T-helper 2 cell treated with Interferon-gamma antibody and Interleukin-4, amounts not matched to agents 100 ng/mL and 5 ng/mL, for 36 hours (primary cell): ENCODE measurements at regions not wholly inside any gene's neighbourhood (a gene's known extent, or its start where the extent isn't known, plus 50 kb on each side); places are given as distances from the start of the nearest gene placed in this dataset.

Source experiments
- intact Hi-C: fragments of 100-400 bp; cut with micrococcal nuclease; formaldehyde crosslinking; loops from one replicate; pipeline ENCODE4 v1.15.1; 2023

DNA sequence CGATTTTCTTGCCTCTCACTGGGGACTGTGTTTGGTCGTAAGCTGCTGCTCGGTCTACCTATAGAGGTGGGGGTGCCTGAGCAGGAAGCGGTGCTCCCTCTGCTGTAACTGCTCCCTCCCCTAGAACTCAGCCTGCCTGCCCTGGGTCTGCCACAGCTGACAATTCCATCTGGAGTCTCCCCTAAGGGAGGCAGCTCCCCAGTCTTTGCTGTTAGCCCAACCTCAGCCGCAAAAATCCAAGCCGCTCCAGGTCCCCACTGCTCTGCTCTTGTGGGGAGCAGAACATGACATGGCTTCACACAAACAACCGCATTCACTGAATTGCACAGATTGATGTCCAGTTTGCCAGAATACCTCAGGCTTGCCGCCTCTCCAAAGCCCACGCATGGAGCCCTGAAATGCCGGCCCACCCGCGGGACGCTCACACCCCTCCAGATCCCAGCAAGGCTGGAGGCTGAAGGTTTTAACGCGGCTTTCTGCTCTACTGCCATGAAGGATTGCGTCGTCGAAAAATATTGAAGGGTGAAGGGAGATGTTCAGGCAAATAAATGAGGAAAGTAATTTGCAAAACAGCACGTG lies 221.5 kb upstream of the FOXF1 start:
- intact Hi-C loops, result no loop called here

GRCh38 chr16:86289304-86289703 lies 221.0 kb upstream of the FOXF1 start:
- intact Hi-C loops, result no loop called here

- intact Hi-C loops, result no loop called here
Observed at GRCh38 chr16:86289907-86290306, 220.4 kb upstream of the FOXF1 start.

- intact Hi-C loops, result no loop called here
Observed at GRCh38 chr16:86291491-86291890, 218.8 kb upstream of the FOXF1 start.

DNA sequence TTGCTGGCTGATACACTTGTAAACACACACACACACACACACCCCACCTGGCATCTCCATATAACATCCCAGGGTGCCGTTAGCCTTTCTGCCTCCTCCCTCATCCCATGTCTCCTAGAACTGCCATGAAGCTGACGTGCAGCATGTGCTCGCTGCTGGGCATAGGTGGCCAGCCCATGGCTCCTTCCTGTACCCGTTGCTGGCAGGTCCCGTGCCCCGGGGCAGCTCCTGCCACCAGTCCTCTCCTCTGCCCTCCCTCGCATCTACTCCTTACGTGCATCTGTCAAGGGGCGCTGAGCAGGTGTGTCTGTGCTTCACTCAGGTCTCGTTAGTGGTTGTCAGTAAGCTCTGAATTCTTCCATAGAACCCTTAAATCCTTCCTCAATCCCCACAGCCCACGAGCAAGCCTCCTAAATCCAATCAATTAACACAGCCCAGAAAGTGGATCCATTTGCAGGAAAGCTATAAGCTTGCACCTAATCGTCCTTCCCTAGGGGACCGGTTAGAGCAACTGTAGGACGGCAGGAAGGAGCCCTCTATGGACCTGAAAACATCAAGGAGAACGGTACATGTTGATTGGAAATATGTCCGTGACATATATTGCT lies 218.1 kb upstream of the FOXF1 start:
- intact Hi-C loops, result no loop called here

DNA sequence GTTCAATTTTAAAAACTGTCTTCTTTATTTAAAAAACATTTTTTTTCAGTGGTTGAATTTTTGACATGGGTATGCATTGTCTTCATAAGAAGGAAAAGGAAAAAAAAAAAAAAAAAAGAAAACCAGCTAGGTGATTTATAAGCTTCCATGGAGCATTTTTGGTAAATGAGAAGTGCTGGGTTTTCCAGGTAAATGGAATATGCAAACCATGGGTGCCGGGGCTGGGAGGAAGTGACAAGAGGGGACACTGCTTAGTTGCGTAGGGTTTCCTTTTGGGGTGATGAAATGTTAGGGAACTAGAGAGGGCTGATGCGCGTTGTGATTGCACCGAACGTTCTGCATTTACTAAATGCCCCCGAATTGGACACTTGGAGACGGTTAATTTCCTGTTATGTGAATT lies 217.4 kb upstream of the FOXF1 start:
- intact Hi-C loops, result no loop called here

GRCh38 chr16:86293906-86294305 lies 216.4 kb upstream of the FOXF1 start:
- intact Hi-C loops, result no loop called here

- intact Hi-C loops, result no loop called here
Observed at GRCh38 chr16:86294535-86295196, 215.7 kb upstream of the FOXF1 start.

GRCh38 chr16:86296256-86296655 lies 214.1 kb upstream of the FOXF1 start:
- intact Hi-C loops, result no loop called here

- intact Hi-C loops, result no loop called here
Observed at GRCh38 chr16:86297391-86297790, 212.9 kb upstream of the FOXF1 start.

- intact Hi-C loops, result no loop called here
Observed at GRCh38 chr16:86297866-86298757, 212.2 kb upstream of the FOXF1 start.

DNA sequence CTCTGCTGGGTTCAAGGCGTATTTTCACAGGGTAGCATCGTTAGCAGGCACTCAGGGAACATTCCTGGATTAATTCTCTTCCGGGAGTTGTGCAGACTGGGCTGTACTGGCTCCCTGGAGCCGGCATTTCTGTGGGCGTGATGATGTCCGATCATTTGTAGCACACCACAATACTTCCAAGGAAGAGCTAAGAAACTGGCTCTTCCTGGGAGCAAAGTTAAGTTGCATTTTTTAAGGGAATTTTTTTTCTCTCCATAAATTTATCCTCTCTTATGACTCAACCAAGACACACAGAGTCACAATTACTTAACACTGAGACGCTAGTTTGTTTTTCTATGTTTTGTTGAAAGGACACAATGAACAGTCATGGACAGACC lies 211.6 kb upstream of the FOXF1 start:
- intact Hi-C loops, result no loop called here

- intact Hi-C loops, result no loop called here
Observed at GRCh38 chr16:86299882-86300610, 210.3 kb upstream of the FOXF1 start.

- intact Hi-C loops, result no loop called here
Observed at GRCh38 chr16:86300746-86301481, 209.4 kb upstream of the FOXF1 start.

GRCh38 chr16:86302421-86303109 lies 207.8 kb upstream of the FOXF1 start:
- intact Hi-C loops, result no loop called here

DNA sequence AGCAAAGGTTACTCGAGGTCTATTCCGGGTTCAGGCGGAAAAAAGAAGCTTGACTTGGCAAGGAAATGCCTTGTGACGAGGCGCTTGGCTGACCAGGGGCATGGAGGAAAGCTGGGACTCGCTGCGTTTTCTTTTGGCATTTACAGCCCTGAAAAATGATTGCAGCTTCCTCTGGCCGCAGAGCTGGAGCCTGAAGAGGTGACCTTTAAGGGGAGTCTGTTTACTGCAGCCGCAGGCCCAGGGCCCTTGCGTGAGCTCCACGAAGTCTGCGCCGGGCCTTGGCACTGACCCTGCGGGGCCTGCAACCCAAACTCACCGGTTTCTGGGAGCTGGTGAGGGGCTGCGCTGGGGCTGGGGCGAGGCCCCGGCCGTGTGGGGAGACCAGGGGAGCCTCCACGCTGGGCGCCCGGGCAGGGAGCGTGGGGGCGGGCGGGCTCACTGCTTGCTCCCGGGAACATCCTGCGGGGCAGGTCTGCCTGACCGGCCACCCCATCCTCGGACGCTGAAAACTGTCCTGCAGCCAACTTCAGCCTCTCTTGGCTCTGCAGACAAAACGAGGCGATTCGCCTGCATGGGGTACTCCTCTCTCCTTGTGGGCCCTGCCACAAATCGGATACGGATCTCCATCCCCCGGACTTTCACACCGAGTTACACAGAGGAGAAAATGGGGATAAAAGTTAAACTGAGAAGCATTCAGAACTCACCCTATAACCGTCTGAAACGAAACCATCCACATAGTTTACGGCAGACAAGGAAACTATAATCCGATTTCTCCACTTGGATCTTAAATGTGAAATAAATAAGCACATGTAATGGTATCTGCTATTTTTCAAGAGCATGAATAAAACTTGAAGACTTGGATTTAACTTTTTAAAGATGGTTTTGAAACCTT lies 206.3 kb upstream of the FOXF1 start:
- intact Hi-C loops, result no loop called here

DNA sequence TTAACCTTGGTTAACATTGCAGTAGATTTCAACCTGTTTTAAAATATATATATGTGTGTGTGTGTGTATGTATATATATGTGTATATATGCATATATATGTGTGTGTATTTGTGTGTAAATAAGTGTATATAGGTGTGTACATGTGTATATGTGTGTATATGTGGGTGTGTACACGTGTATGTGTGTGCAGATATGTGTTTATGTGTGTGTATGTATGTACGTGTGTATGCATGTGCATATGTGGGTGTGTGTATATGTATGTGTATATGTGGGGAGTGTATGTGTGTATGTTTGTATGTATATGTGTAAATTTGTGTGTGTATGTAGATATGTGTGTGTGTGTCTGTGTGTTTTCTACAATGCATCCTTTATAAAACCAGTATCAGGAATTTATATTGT lies 205.5 kb upstream of the FOXF1 start:
- intact Hi-C loops, result no loop called here

DNA sequence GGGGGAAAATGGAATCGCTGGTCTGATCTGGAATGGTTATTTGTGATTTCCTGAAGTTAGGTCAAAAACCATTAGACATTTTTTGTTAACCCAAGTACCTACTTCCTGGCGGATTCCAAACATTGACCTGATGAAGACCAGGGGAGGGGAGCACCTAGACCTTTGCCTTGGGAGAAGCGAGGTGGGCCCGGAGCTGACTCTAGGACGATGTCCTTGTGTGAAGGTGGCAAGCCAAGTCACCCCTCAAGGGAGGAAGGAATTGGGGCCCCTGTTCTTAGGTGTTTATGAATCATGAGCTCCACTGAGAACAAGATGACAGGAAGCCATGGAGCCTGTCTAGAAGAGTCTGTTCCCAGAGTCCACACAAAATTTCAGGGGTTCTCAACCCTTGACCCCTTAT lies 204.9 kb upstream of the FOXF1 start:
- intact Hi-C loops, result no loop called here

- intact Hi-C loops, result no loop called here
Observed at GRCh38 chr16:86306011-86306644, 204.2 kb upstream of the FOXF1 start.
